H1 (cell line): ENCODE measurements at regions not wholly inside any gene's neighbourhood (a gene's known extent, or its start where the extent isn't known, plus 50 kb on each side); places are given as distances from the start of the nearest gene placed in this dataset.

Experiments used
- CEBPB ChIP-seq: IDR thresholded peaks from 2 replicates; pipeline ENCODE4 v1.6.1; 2012; ENCODE audit warnings: low read depth, low read length
- EZH2 ChIP-seq: fragments of 200-600 bp; sonication (generic); IDR thresholded peaks from 2 replicates; pipeline ENCODE4 v1.7.1; 2012; ENCODE audit warnings: low read depth, mild to moderate bottlenecking, moderate library complexity, low read length, inconsistent platforms; ENCODE audit not compliant: severe bottlenecking
- GTF2F1 ChIP-seq: IDR thresholded peaks from 2 replicates; pipeline ENCODE4 v1.6.1; 2012; ENCODE audit warnings: low read depth, low read length, improper control_type of control experiment, borderline replicate concordance
- NRF1 ChIP-seq: IDR thresholded peaks from 2 replicates; pipeline ENCODE4 v1.6.1; 2011; ENCODE audit warnings: mild to moderate bottlenecking, low read depth, low read length, improper control_type of control experiment
- POLR2A ChIP-seq, 2 experiments: IDR thresholded peaks; 1 replicate in 1 of 2; 2 replicates in 1 of 2; pipeline ENCODE4 v1.6.1; 2011; ENCODE audit warnings: low read depth in 2 of 2, low read length in 2 of 2, mild to moderate bottlenecking in 2 of 2; ENCODE audit errors: control extremely low read depth in 1 of 2
- SUZ12 ChIP-seq: fragments of 200-600 bp; sonication (generic); IDR thresholded peaks from 2 replicates; pipeline ENCODE4 v1.6.1; 2012; ENCODE audit warnings: mild to moderate bottlenecking, inconsistent platforms, low read length, moderate library complexity, mixed read lengths
- TAF1 ChIP-seq: IDR thresholded peaks from 2 replicates; pipeline ENCODE4 v1.6.1; 2011; ENCODE audit warnings: mild to moderate bottlenecking, low read depth, low read length
- TBP ChIP-seq: IDR thresholded peaks from 2 replicates; pipeline ENCODE4 v1.6.1; 2011; ENCODE audit warnings: low read depth, low read length, improper control_type of control experiment
- TF ChIP-seq, protein P1 (sequence below), 3 experiments: IDR thresholded peaks; 1 replicate in 2 of 3; 2 replicates in 1 of 3; pipeline versions ENCODE4 v1.5.1 to v1.6.1; 2011; ENCODE audit warnings: low read length in 3 of 3, mild to moderate bottlenecking in 3 of 3, inconsistent platforms in 2 of 3, low read depth in 1 of 3, moderate library complexity in 1 of 3; ENCODE audit not compliant: insufficient read depth in 1 of 3; ENCODE audit errors: control extremely low read depth in 1 of 3

DNA sequence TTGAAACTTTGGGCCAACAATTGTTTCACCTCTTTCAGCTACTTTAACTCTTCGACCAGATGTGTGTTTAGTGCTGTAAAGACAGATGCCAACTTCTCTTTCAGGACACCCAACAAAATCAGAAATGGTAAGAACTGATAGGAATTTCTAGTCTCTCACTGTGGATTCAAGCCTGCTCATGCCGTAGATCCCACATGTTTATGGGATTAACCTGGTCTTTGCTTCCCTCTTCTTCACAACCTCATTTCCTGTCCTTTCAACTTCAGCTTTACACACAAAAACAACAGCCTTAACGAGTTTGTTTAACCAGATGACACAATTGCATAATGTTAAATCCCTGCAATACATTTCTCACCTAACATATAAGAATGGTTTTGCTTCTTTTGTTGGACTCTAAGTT lies 1031.9 kb upstream of the LRFN5 start:
- TF ChIP-seq, protein P1, sequence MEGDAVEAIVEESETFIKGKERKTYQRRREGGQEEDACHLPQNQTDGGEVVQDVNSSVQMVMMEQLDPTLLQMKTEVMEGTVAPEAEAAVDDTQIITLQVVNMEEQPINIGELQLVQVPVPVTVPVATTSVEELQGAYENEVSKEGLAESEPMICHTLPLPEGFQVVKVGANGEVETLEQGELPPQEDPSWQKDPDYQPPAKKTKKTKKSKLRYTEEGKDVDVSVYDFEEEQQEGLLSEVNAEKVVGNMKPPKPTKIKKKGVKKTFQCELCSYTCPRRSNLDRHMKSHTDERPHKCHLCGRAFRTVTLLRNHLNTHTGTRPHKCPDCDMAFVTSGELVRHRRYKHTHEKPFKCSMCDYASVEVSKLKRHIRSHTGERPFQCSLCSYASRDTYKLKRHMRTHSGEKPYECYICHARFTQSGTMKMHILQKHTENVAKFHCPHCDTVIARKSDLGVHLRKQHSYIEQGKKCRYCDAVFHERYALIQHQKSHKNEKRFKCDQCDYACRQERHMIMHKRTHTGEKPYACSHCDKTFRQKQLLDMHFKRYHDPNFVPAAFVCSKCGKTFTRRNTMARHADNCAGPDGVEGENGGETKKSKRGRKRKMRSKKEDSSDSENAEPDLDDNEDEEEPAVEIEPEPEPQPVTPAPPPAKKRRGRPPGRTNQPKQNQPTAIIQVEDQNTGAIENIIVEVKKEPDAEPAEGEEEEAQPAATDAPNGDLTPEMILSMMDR (IDR thresholded peaks at IDR 0.05; ENCODE audit: control extremely low read depth in 1 of 3, insufficient read depth in 1 of 3, low read depth in 1 of 3, low read length in 3 of 3) = no peak
- TF ChIP-seq POLR2A (IDR thresholded peaks at IDR 0.05; ENCODE audit: control extremely low read depth in 1 of 2, low read depth in 2 of 2, low read length in 2 of 2) = no peak
- no peak for TF ChIP-seq GTF2F1
- TF ChIP-seq SUZ12 = no peak
- no peak for TF ChIP-seq TBP
- no peak for TF ChIP-seq CEBPB
- no peak for TF ChIP-seq TAF1
- no peak for TF ChIP-seq NRF1
- TF ChIP-seq EZH2 = no peak
